Tibial nerve (tissue), 4 donors: ENCODE measurements at regions not wholly inside any gene's neighbourhood (a gene's known extent, or its start where the extent isn't known, plus 50 kb on each side); places are given as distances from the start of the nearest gene placed in this dataset.

Experiments used
- DNase-seq, 2 donors: peaks; one replicate each; pipeline ENCODE4 v3.0.0-alpha.2; 2019; ENCODE audit warnings: low spot score in 2 of 2
- H3K27ac ChIP-seq, 4 donors: fragments of 200-600 bp; sonication (generic) in 3 of 4; one replicate each; pipeline ENCODE4 v1.5.1; 2017 to 2019; ENCODE audit warnings: mild to moderate bottlenecking in 1 of 4
- H3K27me3 ChIP-seq, 2 donors: fragments of 200-600 bp; sonication (generic) in 1 of 2; one replicate each; pipeline versions ENCODE4 v1.5.1 to v1.6.0; 2017 to 2019
- H3K36me3 ChIP-seq, 3 donors: fragments of 200-600 bp; sonication (generic); one replicate each; pipeline ENCODE4 v1.5.1; 2018 to 2019
- H3K4me1 ChIP-seq, 4 donors: fragments of 200-600 bp; sonication (generic) in 3 of 4; one replicate each; pipeline ENCODE4 v1.5.1; 2017 to 2019
- H3K4me3 ChIP-seq, 4 donors: fragments of 200-600 bp; sonication (generic) in 3 of 4; one replicate each; pipeline ENCODE4 v1.5.1; 2017 to 2019; ENCODE audit warnings: mild to moderate bottlenecking in 1 of 4, moderate library complexity in 1 of 4
- H3K9me3 ChIP-seq, 4 donors: fragments of 200-600 bp; sonication (generic) in 3 of 4; one replicate each; pipeline ENCODE4 v1.5.1; 2017 to 2019
- CTCF ChIP-seq, 5 experiments: fragments of 200-600 bp in 3 of 5; fragments of 450-650 bp in 2 of 5; sonication (generic) in 3 of 5; IDR thresholded peaks; one replicate each; pipeline ENCODE4 v1.5.1; 2016 to 2019; ENCODE audit warnings: antibody characterized with exemption in 5 of 5, mild to moderate bottlenecking in 3 of 5, moderate library complexity in 2 of 5
- EP300 ChIP-seq, 2 donors: sonication (generic); formaldehyde crosslinking; IDR thresholded peaks; one replicate each; pipeline ENCODE4 v1.6.1; 2017; ENCODE audit warnings: antibody characterized with exemption in 2 of 2, mild to moderate bottlenecking in 1 of 2
- POLR2A ChIP-seq, 2 donors: fragments of 450-650 bp; IDR thresholded peaks; one replicate each; pipeline ENCODE4 v1.6.1; 2017; ENCODE audit warnings: antibody characterized with exemption in 2 of 2, mild to moderate bottlenecking in 2 of 2, moderate library complexity in 2 of 2
- WGBS, 2 donors: methylation state at CpG; one replicate each; pipeline ENCODE4 v1.1.5; 2018; 5-methylcytosine and 5-hydroxymethylcytosine counted together

GRCh38 chr15:39198044-39199000 is 382.6 kb upstream of the THBS1 start:
- Histone ChIP-seq H3K4me3 (no peak overlapping the region), H3K36me3 (no peaks in the 10 kb centered on the region), H3K27ac (peak overlapping the region in 3 of 4 donors; percentile 23 to 73 (median 35)), H3K9me3 (no peaks in the 10 kb centered on the region), H3K27me3 (no peaks in the 10 kb centered on the region), H3K4me1 (peaks cover 0 to 28% (median 6%) of the 10 kb centered on the region in 4 donors)
- TF ChIP-seq POLR2A (IDR thresholded peaks at IDR 0.05) (no peak), EP300 (IDR thresholded peaks at IDR 0.05) (no peak), CTCF (IDR thresholded peaks at IDR 0.05) (no peak)
- WGBS, 2 donors, result 47 to 50% methylated on average over 6 of the region's 6 CpGs
- DNase-seq, result no peak

GRCh38 chr15:39199076-39199475 is 381.8 kb upstream of the THBS1 start:
- peaks cover 0 to 20% (median 5%) of the 10 kb centered on the region in 4 donors for H3K4me1 ChIP-seq
- H3K27ac ChIP-seq, result peak overlapping the region in 3 of 4 donors; percentile 23 to 73 (median 35)
- H3K4me3 ChIP-seq, result no peak overlapping the region
- H3K36me3 ChIP-seq, result no peaks in the 10 kb centered on the region
- 18 to 22% methylated on average over 2 of the region's 2 CpGs for WGBS, 2 donors
- TF ChIP-seq CTCF (IDR thresholded peaks at IDR 0.05) (no peak), EP300 (IDR thresholded peaks at IDR 0.05) (no peak), POLR2A (IDR thresholded peaks at IDR 0.05) (no peak)
- H3K27me3 ChIP-seq, result no peaks in the 10 kb centered on the region
- H3K9me3 ChIP-seq, result no peaks in the 10 kb centered on the region
- DNase-seq, result no peak

- no peaks in the 10 kb centered on the region for H3K9me3 ChIP-seq
- H3K4me1 ChIP-seq, result peaks cover 0 to 16% (median 5%) of the 10 kb centered on the region in 4 donors
- no peak overlapping the region for H3K27ac ChIP-seq
- TF ChIP-seq EP300 (IDR thresholded peaks at IDR 0.05) (no peak), POLR2A (IDR thresholded peaks at IDR 0.05) (no peak)
- no peak for DNase-seq
- H3K36me3 ChIP-seq, result no peaks in the 10 kb centered on the region
- no peak overlapping the region for H3K4me3 ChIP-seq
- no peaks in the 10 kb centered on the region for H3K27me3 ChIP-seq
These were observed 380.3 kb upstream of the THBS1 start for GRCh38 chr15:39200586-39200985.

GRCh38 chr15:39202641-39203040 is 378.2 kb upstream of the THBS1 start:
- Histone ChIP-seq H3K4me3 (no peak overlapping the region), H3K27me3 (no peaks in the 10 kb centered on the region), H3K36me3 (no peaks in the 10 kb centered on the region), H3K4me1 (peaks cover 0 to 16% (median 5%) of the 10 kb centered on the region in 4 donors), H3K27ac (no peak overlapping the region), H3K9me3 (peaks cover 0 to 2% (median 0%) of the 10 kb centered on the region in 4 donors)
- TF ChIP-seq CTCF (IDR thresholded peaks at IDR 0.05) (no peak), EP300 (IDR thresholded peaks at IDR 0.05) (no peak), POLR2A (IDR thresholded peaks at IDR 0.05) (no peak)
- DNase-seq, result no peak
- WGBS, 2 donors, result 90 to 92% methylated on average over 1 of the region's 1 CpG

GRCh38 chr15:39204031-39204430 is 376.8 kb upstream of the THBS1 start:
- no peaks in the 10 kb centered on the region for H3K36me3 ChIP-seq
- H3K9me3 ChIP-seq, result peaks cover 0 to 3% (median 0%) of the 10 kb centered on the region in 4 donors
- H3K4me1 ChIP-seq, result peaks cover 0 to 9% (median 2%) of the 10 kb centered on the region in 4 donors
- TF ChIP-seq POLR2A (IDR thresholded peaks at IDR 0.05), result no peak
- TF ChIP-seq CTCF (IDR thresholded peaks at IDR 0.05), result no peak
- TF ChIP-seq EP300 (IDR thresholded peaks at IDR 0.05), result no peak
- 36 to 45% methylated on average over 1 of the region's 1 CpG for WGBS, 2 donors
- no peak overlapping the region for H3K27ac ChIP-seq
- H3K27me3 ChIP-seq, result no peaks in the 10 kb centered on the region
- H3K4me3 ChIP-seq, result no peak overlapping the region
- no peak for DNase-seq
